ENCODE measurements at regions not wholly inside any gene's neighbourhood (a gene's known extent, or its start where the extent isn't known, plus 50 kb on each side); places are given as distances from the start of the nearest gene placed in this dataset.
"Not testable (repeated sequence)": the region's sequence is repeated elsewhere in the genome, so short reads cannot be mapped to it uniquely, and the experiment has no call there.

- no peak for DNase-seq (ENCODE audit: unreplicated experiment)
Measured at GRCh38 chr21:27526451-27526850, 559.6 kb upstream of the ADAMTS5 start.

GRCh38 chr21:27525780-27526179 is 558.9 kb upstream of the ADAMTS5 start:
- POLR2A ChIA-PET = no interaction called here
- Mint-ChIP-seq H3K4me3 (ENCODE audit: unreplicated experiment) (no peak overlapping the region), H3K27ac (ENCODE audit: low read depth, unreplicated experiment) (no peak overlapping the region), H3K9me3 (ENCODE audit: unreplicated experiment) (peaks cover 6% of the 10 kb centered on the region), H3K27me3 (ENCODE audit: insufficient read depth, unreplicated experiment) (no peaks in the 10 kb centered on the region), H3K4me1 (ENCODE audit: insufficient read depth, unreplicated experiment) (no peaks in the 10 kb centered on the region), H3K36me3 (ENCODE audit: insufficient read depth, unreplicated experiment) (peaks cover 6% of the 10 kb centered on the region)
- CTCF ChIA-PET = interaction anchor here (0.6 kb wide), 1 partner anchor 530 kb away, joined by 3 read pairs; no protein-coding TSS in a partner anchor
- no TSS peak for BruUV-seq (replicated peaks)
- intact Hi-C loops (cut with micrococcal nuclease) = no loop called here
- DNase-seq (ENCODE audit: unreplicated experiment) = no peak
- no peak for TF ChIP-seq CTCF (IDR thresholded peaks at IDR 0.05; ENCODE audit: unreplicated experiment)

More at GRCh38 chr21:27526451-27526850, 559.6 kb upstream of the ADAMTS5 start:
- Mint-ChIP-seq H3K27ac (ENCODE audit: low read depth, unreplicated experiment) (peak overlapping the region; percentile 35), H3K4me1 (ENCODE audit: insufficient read depth, unreplicated experiment) (no peaks in the 10 kb centered on the region), H3K27me3 (ENCODE audit: insufficient read depth, unreplicated experiment) (no peaks in the 10 kb centered on the region), H3K9me3 (ENCODE audit: unreplicated experiment) (peaks cover 6% of the 10 kb centered on the region), H3K4me3 (ENCODE audit: unreplicated experiment) (no peak overlapping the region), H3K36me3 (ENCODE audit: insufficient read depth, unreplicated experiment) (peaks cover 6% of the 10 kb centered on the region)
- no TSS peak for BruUV-seq (replicated peaks)
- ChIA-PET CTCF (interaction anchor here (0.6 to 0.7 kb wide), 2 partner anchors 69 to 531 kb away, joined by 3 to 4 read pairs; no protein-coding TSS in a partner anchor), POLR2A (no interaction called here)
- TF ChIP-seq CTCF (IDR thresholded peaks at IDR 0.05; ENCODE audit: unreplicated experiment) = no peak
- intact Hi-C loops (cut with micrococcal nuclease) = no loop called here

- intact Hi-C loops (cut with micrococcal nuclease) = no loop called here
- Mint-ChIP-seq H3K36me3 (ENCODE audit: insufficient read depth, unreplicated experiment) (no peaks in the 10 kb centered on the region), H3K27ac (ENCODE audit: low read depth, unreplicated experiment) (no peak overlapping the region), H3K4me3 (ENCODE audit: unreplicated experiment) (no peak overlapping the region), H3K9me3 (ENCODE audit: unreplicated experiment) (peaks cover 12% of the 10 kb centered on the region), H3K4me1 (ENCODE audit: insufficient read depth, unreplicated experiment) (no peaks in the 10 kb centered on the region), H3K27me3 (ENCODE audit: insufficient read depth, unreplicated experiment) (no peaks in the 10 kb centered on the region)
- POLR2A ChIA-PET = no interaction called here
- DNase-seq (ENCODE audit: unreplicated experiment) = no peak
- CTCF ChIA-PET = interaction anchor here (0.6 kb wide), 1 partner anchor 669 kb away, joined by 3 read pairs; no protein-coding TSS in a partner anchor
- no peak for TF ChIP-seq CTCF (IDR thresholded peaks at IDR 0.05; ENCODE audit: unreplicated experiment)
- no TSS peak for BruUV-seq (replicated peaks)
Measured at GRCh38 chr21:27519361-27519760, 552.5 kb upstream of the ADAMTS5 start.

GRCh38 chr21:27517177-27517576 is 550.3 kb upstream of the ADAMTS5 start:
- DNase-seq (ENCODE audit: unreplicated experiment); H3K27ac Mint-ChIP-seq (ENCODE audit: low read depth, unreplicated experiment); H3K4me1 Mint-ChIP-seq (ENCODE audit: insufficient read depth, unreplicated experiment); H3K36me3 Mint-ChIP-seq (ENCODE audit: insufficient read depth, unreplicated experiment); CTCF ChIA-PET; H3K27me3 Mint-ChIP-seq (ENCODE audit: insufficient read depth, unreplicated experiment); intact Hi-C loops (cut with micrococcal nuclease); POLR2A ChIA-PET; BruUV-seq (replicated peaks); H3K4me3 Mint-ChIP-seq (ENCODE audit: unreplicated experiment): not testable (repeated sequence)
- H3K9me3 Mint-ChIP-seq (ENCODE audit: unreplicated experiment) = peaks cover 12% of the 10 kb centered on the region

GRCh38 chr21:27515676-27516075 is 548.8 kb upstream of the ADAMTS5 start:
- ChIA-PET CTCF (no interaction called here), POLR2A (interaction anchor here (0.6 kb wide), 1 partner anchor 529 kb away, joined by 3 read pairs; no protein-coding TSS in a partner anchor)
- DNase-seq (ENCODE audit: unreplicated experiment) = no peak
- BruUV-seq (replicated peaks) = no TSS peak
- Mint-ChIP-seq H3K27ac (ENCODE audit: low read depth, unreplicated experiment) (no peak overlapping the region), H3K36me3 (ENCODE audit: insufficient read depth, unreplicated experiment) (no peaks in the 10 kb centered on the region), H3K9me3 (ENCODE audit: unreplicated experiment) (peaks cover 12% of the 10 kb centered on the region), H3K4me1 (ENCODE audit: insufficient read depth, unreplicated experiment) (no peaks in the 10 kb centered on the region), H3K27me3 (ENCODE audit: insufficient read depth, unreplicated experiment) (no peaks in the 10 kb centered on the region), H3K4me3 (ENCODE audit: unreplicated experiment) (no peak overlapping the region)
- intact Hi-C loops (cut with micrococcal nuclease) = no loop called here
- no peak for TF ChIP-seq CTCF (IDR thresholded peaks at IDR 0.05; ENCODE audit: unreplicated experiment)

Data from MCF 10A (cell line).